GM23338 (cell line): ENCODE measurements at regions not wholly inside any gene's neighbourhood (a gene's known extent, or its start where the extent isn't known, plus 50 kb on each side); places are given as distances from the start of the nearest gene placed in this dataset.

Experiments
- ATAC-seq: fragments of 200-7000 bp; cut with Tn5 transposase; 3 replicates; pipeline ENCODE4 v1.9.1; 2020
- DNase-seq: peaks from one replicate; pipeline ENCODE4 v3.0.0-alpha.2; 2015; ENCODE audit warnings: low spot score
- H2AFZ ChIP-seq: fragments of 200-600 bp; sonication (generic); 2 replicates; pipeline ENCODE4 v1.8.0; 2016; ENCODE audit warnings: antibody characterized with exemption, mild to moderate bottlenecking, moderate library complexity
- H3F3A ChIP-seq: fragments of 200-600 bp; sonication (generic); replicated peaks from 2 replicates; pipeline ENCODE4 v1.8.0; 2017; ENCODE audit warnings: antibody characterized with exemption, mixed run types, low read depth
- H3K27ac ChIP-seq: fragments of 200-600 bp; sonication (generic); 2 replicates; pipeline ENCODE4 v1.6.1; 2016; ENCODE audit warnings: low read depth
- H3K27me3 ChIP-seq: fragments of 200-600 bp; sonication (generic); 2 replicates; pipeline ENCODE4 v1.8.0; 2016; ENCODE audit warnings: mild to moderate bottlenecking, mixed run types, moderate library complexity; ENCODE audit not compliant: insufficient read depth
- H3K36me3 ChIP-seq: fragments of 200-600 bp; sonication (generic); 2 replicates; pipeline ENCODE4 v1.8.0; 2016; ENCODE audit warnings: mild to moderate bottlenecking; ENCODE audit not compliant: insufficient read depth
- H3K4me1 ChIP-seq: fragments of 200-600 bp; sonication (generic); 2 replicates; pipeline ENCODE4 v1.8.0; 2016; ENCODE audit warnings: mild to moderate bottlenecking, moderate library complexity; ENCODE audit not compliant: insufficient read depth
- H3K4me2 ChIP-seq: fragments of 200-600 bp; sonication (generic); 2 replicates; pipeline ENCODE4 v1.7.1; 2017; ENCODE audit warnings: mixed run types
- H3K4me3 ChIP-seq: fragments of 200-600 bp; sonication (generic); 2 replicates; pipeline ENCODE4 v1.6.1; 2016; ENCODE audit warnings: mixed run types
- H3K79me2 ChIP-seq: fragments of 200-600 bp; sonication (generic); replicated peaks from 2 replicates; pipeline ENCODE4 v1.8.0; 2017; ENCODE audit warnings: mild to moderate bottlenecking; ENCODE audit not compliant: insufficient read depth
- H3K9me2 ChIP-seq: fragments of 200-600 bp; sonication (generic); 2 replicates; pipeline ENCODE4 v1.8.0; 2017; ENCODE audit not compliant: insufficient read depth
- H4K20me1 ChIP-seq: fragments of 200-600 bp; sonication (generic); replicated peaks from 2 replicates; pipeline ENCODE4 v1.8.0; 2017; ENCODE audit warnings: mild to moderate bottlenecking; ENCODE audit not compliant: insufficient read depth
- H3K27ac Mint-ChIP-seq: 2 replicates; pipeline ENCODE4 v1.8.0; 2020; ENCODE audit warnings: inconsistent platforms, mild to moderate bottlenecking, moderate library complexity, mixed read lengths
- H3K27me3 Mint-ChIP-seq: 3 replicates; pipeline ENCODE4 v1.8.0; 2022; ENCODE audit warnings: low read depth, mild to moderate bottlenecking, moderate library complexity, mixed read lengths, inconsistent platforms; ENCODE audit not compliant: insufficient read depth, poor library complexity
- H3K36me3 Mint-ChIP-seq: 3 replicates; pipeline ENCODE4 v1.8.0; 2021; ENCODE audit warnings: low read depth, mild to moderate bottlenecking, inconsistent platforms, moderate library complexity, mixed read lengths
- H3K4me1 Mint-ChIP-seq: 3 replicates; pipeline ENCODE4 v1.8.0; 2020; ENCODE audit warnings: mild to moderate bottlenecking, inconsistent platforms, mixed read lengths
- H3K4me3 Mint-ChIP-seq: 3 replicates; pipeline ENCODE4 v1.8.0; 2021; ENCODE audit warnings: moderate library complexity, mild to moderate bottlenecking, inconsistent platforms, mixed read lengths
- H3K9me3 Mint-ChIP-seq: 3 replicates; pipeline ENCODE4 v1.8.0; 2020; ENCODE audit warnings: moderate library complexity, mild to moderate bottlenecking, inconsistent platforms, mixed read lengths
- EZH2phosphoT487 ChIP-seq: fragments of 200-600 bp; sonication (generic); IDR thresholded peaks from one replicate; pipeline ENCODE4 v1.8.1; 2018; ENCODE audit warnings: antibody characterized with exemption; ENCODE audit not compliant: unreplicated experiment
- NANOG ChIP-seq: IDR thresholded peaks from 2 replicates; pipeline ENCODE4 v1.6.1; 2016; ENCODE audit warnings: antibody characterized with exemption, borderline replicate concordance
- POLR2AphosphoS5 ChIP-seq: IDR thresholded peaks from 2 replicates; pipeline ENCODE4 v1.6.1; 2016; ENCODE audit warnings: antibody characterized with exemption, low read depth
- STAT1 ChIP-seq: IDR thresholded peaks from one replicate; pipeline ENCODE4 v1.6.1; 2016; ENCODE audit warnings: antibody characterized with exemption; ENCODE audit not compliant: unreplicated experiment
- ZNF331 ChIP-seq: fragments of 250-450 bp; sonication (Bioruptor Pico); IDR thresholded peaks from 2 replicates; pipeline ENCODE4 v1.5.0; 2020; ENCODE audit warnings: low read depth, mild to moderate bottlenecking, moderate library complexity
- ZNF462 ChIP-seq: fragments of 250-450 bp; sonication (Bioruptor Pico); IDR thresholded peaks from 2 replicates; pipeline ENCODE4 v1.5.0; 2020; ENCODE audit warnings: mild to moderate bottlenecking, moderate library complexity

GRCh38 chr5:98200726-98201541 lies 572.5 kb upstream of the RGMB start:
- ATAC-seq (no peak), DNase-seq (no peak)
- no peak overlapping the region for H3K27ac ChIP-seq
- Mint-ChIP-seq H3K4me1 (no peaks in the 10 kb centered on the region), H3K27me3 (no peaks in the 10 kb centered on the region), H3K27ac (no peak overlapping the region), H3K9me3 (peaks cover 4% of the 10 kb centered on the region; the same call in 1 of the 3 replicates), H3K36me3 (no peaks in the 10 kb centered on the region), H3K4me3 (no peak overlapping the region)
- H3K9me2 ChIP-seq = no peaks in the 10 kb centered on the region
- H2AFZ ChIP-seq = no peak overlapping the region
- no peak for TF ChIP-seq ZNF462 (CRISPR knock-in tag)
- H3K79me2 ChIP-seq = no peaks in the 10 kb centered on the region
- no peak overlapping the region for H3K4me3 ChIP-seq
- H3F3A ChIP-seq = no peaks in the 10 kb centered on the region
- H3K27me3 ChIP-seq = no peaks in the 10 kb centered on the region
- H4K20me1 ChIP-seq = no peaks in the 10 kb centered on the region
- no peaks in the 10 kb centered on the region for H3K4me1 ChIP-seq
- no peak overlapping the region for H3K4me2 ChIP-seq
- no peaks in the 10 kb centered on the region for H3K36me3 ChIP-seq

- Histone ChIP-seq H3K9me2 (no peaks in the 10 kb centered on the region), H3K27me3 (no peaks in the 10 kb centered on the region), H3F3A (no peaks in the 10 kb centered on the region), H3K36me3 (no peaks in the 10 kb centered on the region), H3K4me2 (no peak overlapping the region), H3K79me2 (no peaks in the 10 kb centered on the region), H3K27ac (no peak overlapping the region), H2AFZ (no peak overlapping the region), H3K4me3 (no peak overlapping the region), H4K20me1 (no peaks in the 10 kb centered on the region), H3K4me1 (no peaks in the 10 kb centered on the region)
- Mint-ChIP-seq H3K9me3 (peaks cover 4% of the 10 kb centered on the region; the same call in 1 of the 3 replicates), H3K4me1 (no peaks in the 10 kb centered on the region), H3K27me3 (no peaks in the 10 kb centered on the region), H3K27ac (no peak overlapping the region), H3K36me3 (no peaks in the 10 kb centered on the region), H3K4me3 (no peak overlapping the region)
- DNase-seq (no peak), ATAC-seq (no peak)
- no peak for TF ChIP-seq NANOG
- no peak for TF ChIP-seq POLR2AphosphoS5
- TF ChIP-seq ZNF331 (CRISPR knock-in tag) = no peak
- TF ChIP-seq STAT1 = no peak
- no peak for TF ChIP-seq ZNF462 (CRISPR knock-in tag)
- no peak for TF ChIP-seq EZH2phosphoT487
Measured at GRCh38 chr5:98204798-98205197, 568.7 kb upstream of the RGMB start.
